GM12872 (cell line): ENCODE measurements at regions not wholly inside any gene's neighbourhood (a gene's known extent, or its start where the extent isn't known, plus 50 kb on each side); places are given as distances from the start of the nearest gene placed in this dataset.

Source experiments
- CTCF ChIP-seq: IDR thresholded peaks from 3 replicates; pipeline ENCODE4 v1.5.1; 2011; ENCODE audit warnings: low read depth, mild to moderate bottlenecking, low read length, moderate library complexity; ENCODE audit not compliant: insufficient read depth

DNA sequence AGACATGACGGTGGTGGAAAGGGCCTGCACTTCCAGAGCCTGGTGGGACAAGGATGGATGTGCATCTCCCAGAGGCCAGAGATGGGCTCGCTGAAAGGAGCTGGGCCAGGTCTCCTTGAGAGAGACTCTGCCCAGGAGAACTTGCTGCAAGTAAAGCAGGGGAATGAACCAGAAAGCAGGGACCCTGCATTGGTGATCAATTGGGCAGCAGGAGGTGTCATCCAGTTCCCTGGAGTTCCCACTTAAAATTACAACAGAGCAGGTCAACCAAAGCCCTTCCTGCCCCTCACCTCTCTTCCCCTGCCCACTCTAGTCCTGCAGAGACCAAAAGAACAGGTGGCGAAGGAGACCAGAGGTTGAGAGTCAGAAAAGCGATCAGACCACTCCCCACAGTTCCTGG, 69.7 kb upstream of the CAB39 start:
- TF ChIP-seq CTCF = no peak

- no peak for TF ChIP-seq CTCF
Observed at GRCh38 chr2:230643576-230644291, 68.9 kb upstream of the CAB39 start.

GRCh38 chr2:230644356-230644935, 68.2 kb upstream of the CAB39 start:
- TF ChIP-seq CTCF = no peak

DNA sequence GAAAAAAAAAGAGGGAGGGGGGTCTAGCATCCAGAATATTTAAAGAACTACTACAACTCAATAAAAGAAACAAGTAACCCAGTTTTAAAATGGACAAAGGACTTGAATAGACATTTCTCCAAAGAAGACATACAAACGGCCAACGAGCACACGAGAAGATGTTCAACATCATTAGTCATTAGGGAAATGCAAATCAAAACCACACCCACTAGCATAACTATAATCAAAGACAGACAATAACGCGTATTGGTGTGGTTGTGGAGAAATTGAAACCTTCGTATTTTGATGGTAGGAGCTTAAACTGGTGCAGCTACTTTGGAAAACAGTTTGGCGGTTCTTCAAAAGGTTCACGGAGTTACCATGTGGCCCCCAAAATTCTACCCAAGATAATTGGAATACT, 64.3 kb upstream of the CAB39 start:
- TF ChIP-seq CTCF = no peak

DNA sequence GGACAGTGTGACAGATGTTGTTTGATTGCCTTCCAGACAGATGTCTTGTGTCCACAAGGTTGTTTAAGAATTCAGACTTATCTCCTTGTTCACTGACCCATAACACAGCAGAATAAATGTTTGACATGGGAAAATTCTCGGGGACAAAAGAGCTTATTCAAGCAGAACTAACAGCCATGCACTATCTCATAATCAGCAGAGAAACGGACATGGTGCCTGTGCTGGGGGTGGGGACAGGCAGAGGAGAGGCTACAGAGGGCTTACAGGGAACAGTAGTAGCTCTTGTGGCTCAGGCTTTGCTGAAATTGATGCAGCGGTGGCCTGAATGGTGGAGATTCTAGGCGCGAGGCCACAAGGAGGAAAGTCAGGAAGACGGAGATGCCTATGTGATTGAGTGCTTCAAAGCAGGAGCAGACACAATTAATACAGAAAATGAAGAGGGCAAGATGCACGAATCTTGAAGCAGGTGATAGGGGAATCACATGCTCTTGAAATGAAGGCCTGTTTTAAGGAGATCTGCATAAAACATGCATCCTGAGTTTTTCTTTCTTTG, 62.0 kb upstream of the CAB39 start:
- no peak for TF ChIP-seq CTCF

DNA sequence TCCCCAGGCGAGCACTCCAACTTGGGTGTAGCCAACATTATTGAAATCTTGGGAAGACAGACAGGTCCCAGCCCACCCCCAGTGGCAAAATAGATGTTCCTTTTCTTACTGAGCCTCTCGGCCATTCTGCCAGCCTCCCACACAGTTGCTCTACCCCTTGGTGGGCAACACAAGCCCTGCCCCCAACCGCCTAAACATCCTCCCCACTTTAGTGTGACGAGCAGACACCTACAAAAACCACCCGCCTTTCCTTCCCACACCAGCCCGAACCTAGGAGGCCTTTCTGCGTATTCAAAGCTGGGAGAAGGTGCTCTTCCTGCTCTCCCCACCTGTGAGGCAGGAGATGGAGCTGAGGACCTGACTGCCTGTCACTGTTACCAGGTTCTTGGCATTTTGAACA, 58.6 kb upstream of the CAB39 start:
- no peak for TF ChIP-seq CTCF

DNA sequence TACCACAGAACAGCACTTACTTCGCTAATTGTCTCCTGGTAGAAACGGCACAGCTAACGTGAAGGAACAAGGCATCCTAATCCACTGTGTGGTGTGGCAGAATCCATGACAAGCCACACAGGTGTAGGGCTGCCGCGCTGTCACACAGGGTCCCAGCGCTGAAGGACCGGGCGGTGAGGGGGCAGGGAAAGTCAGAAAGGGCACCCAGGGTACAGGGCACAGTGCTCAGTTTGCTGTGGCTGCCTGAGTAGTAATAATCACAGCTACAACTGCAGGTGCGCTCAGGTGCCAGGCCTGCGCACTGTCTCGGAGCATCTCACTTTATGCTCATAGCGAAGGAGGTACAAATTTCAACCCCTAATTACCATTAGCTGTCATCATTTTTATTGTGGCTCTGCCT, 55.2 kb upstream of the CAB39 start:
- TF ChIP-seq CTCF = no peak
